Neuron (in vitro differentiated cells): ENCODE measurements at regions not wholly inside any gene's neighbourhood (a gene's known extent, or its start where the extent isn't known, plus 50 kb on each side); places are given as distances from the start of the nearest gene placed in this dataset.

Experiments used
- H2AFZ ChIP-seq: one replicate; pipeline ENCODE4 v1.6.1; 2013; ENCODE audit warnings: low read depth, mild to moderate bottlenecking, inconsistent platforms, low read length, moderate library complexity
- H3K27me3 ChIP-seq: one replicate; pipeline ENCODE4 v1.6.1; 2013; ENCODE audit warnings: low read length; ENCODE audit not compliant: insufficient read depth
- H3K36me3 ChIP-seq: one replicate; pipeline ENCODE4 v1.6.1; 2013; ENCODE audit warnings: low read length; ENCODE audit not compliant: insufficient read depth
- H3K4me1 ChIP-seq: one replicate; pipeline ENCODE4 v1.6.1; 2013; ENCODE audit warnings: low read length; ENCODE audit not compliant: insufficient read depth
- H3K4me3 ChIP-seq: 2 replicates; pipeline ENCODE4 v1.5.1; 2013; ENCODE audit warnings: mild to moderate bottlenecking, low read length, moderate library complexity
- H3K9me3 ChIP-seq: one replicate; pipeline ENCODE4 v1.6.1; 2013; ENCODE audit warnings: low read length

DNA sequence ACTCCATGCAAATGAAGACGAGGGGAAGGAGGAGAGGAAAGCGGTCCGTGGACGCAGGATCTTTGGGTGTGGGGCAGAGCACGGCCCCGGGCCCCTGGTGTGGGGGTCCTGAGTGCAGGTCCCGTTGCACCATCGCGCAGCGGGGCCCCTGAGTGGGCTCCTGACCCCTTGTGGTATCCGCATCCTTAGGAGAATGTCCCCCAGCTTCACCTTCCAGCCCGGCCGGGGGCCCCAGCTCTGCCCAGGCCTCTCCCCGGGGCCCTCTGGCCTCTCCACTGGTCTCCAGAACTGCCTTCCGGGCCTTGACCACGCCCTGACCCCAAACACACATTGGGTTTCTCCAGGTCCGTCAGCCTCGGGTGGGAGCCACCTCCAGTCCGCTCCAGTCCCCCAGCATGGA is 431.8 kb upstream of the SALL3 start:
- Histone ChIP-seq H3K36me3 (no peaks in the 10 kb centered on the region), H3K4me1 (no peaks in the 10 kb centered on the region), H3K27me3 (no peaks in the 10 kb centered on the region), H2AFZ (no peak overlapping the region), H3K4me3 (no peak overlapping the region), H3K9me3 (no peaks in the 10 kb centered on the region)

GRCh38 chr18:78548261-78549058 is 431.2 kb upstream of the SALL3 start:
- Histone ChIP-seq H3K4me1 (no peaks in the 10 kb centered on the region), H3K9me3 (no peaks in the 10 kb centered on the region), H3K27me3 (no peaks in the 10 kb centered on the region), H3K4me3 (no peak overlapping the region), H3K36me3 (no peaks in the 10 kb centered on the region), H2AFZ (no peak overlapping the region)

GRCh38 chr18:78549971-78550370 is 429.6 kb upstream of the SALL3 start:
- Histone ChIP-seq H2AFZ (no peak overlapping the region), H3K4me1 (no peaks in the 10 kb centered on the region), H3K9me3 (no peaks in the 10 kb centered on the region), H3K4me3 (no peak overlapping the region), H3K36me3 (no peaks in the 10 kb centered on the region), H3K27me3 (no peaks in the 10 kb centered on the region)

- H3K9me3 ChIP-seq = no peaks in the 10 kb centered on the region
- H2AFZ ChIP-seq = no peak overlapping the region
- no peaks in the 10 kb centered on the region for H3K36me3 ChIP-seq
- H3K4me3 ChIP-seq = no peak overlapping the region
- H3K4me1 ChIP-seq = no peaks in the 10 kb centered on the region
- H3K27me3 ChIP-seq = no peaks in the 10 kb centered on the region
Measured at GRCh38 chr18:78554944-78555608, 424.5 kb upstream of the SALL3 start.

GRCh38 chr18:78557371-78557770 is 422.2 kb upstream of the SALL3 start:
- no peaks in the 10 kb centered on the region for H3K9me3 ChIP-seq
- H3K36me3 ChIP-seq = no peaks in the 10 kb centered on the region
- H3K27me3 ChIP-seq = no peaks in the 10 kb centered on the region
- no peak overlapping the region for H3K4me3 ChIP-seq
- no peak overlapping the region for H2AFZ ChIP-seq
- peaks cover 13% of the 10 kb centered on the region for H3K4me1 ChIP-seq

DNA sequence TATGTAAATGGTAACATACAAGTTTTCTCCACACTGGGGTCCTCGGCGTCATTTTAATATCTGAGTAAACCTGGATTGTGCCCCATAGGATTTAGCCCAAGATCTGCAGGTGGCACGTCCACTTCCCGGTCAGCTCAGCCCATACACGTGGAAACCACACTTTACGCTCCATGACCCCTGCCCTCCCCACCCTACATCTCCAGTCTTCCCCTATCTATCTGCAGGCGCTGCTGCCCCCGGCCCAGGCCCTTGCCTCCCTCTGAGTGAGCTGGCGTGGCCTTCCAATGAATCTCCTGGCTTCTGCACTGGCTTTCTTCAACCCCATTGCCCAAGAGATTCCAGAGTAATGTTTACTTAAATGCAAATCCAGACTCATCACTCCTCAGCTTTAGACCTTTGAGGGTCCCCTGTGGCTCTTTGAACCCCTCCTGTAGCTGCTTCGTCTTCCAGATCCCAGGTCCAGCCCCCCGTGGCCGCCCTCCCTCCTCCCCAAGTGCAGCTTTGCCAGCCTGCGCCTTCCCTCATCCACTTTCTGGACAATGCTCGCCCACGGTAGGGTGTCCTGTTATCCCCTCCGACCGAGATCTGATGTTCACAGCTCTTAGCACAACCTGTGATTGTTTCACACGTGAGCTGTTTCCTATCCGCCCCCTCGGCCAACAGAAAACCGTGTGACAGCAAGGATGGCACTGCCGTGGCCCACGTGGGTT is 421.4 kb upstream of the SALL3 start:
- peaks cover 21% of the 10 kb centered on the region for H3K4me1 ChIP-seq
- H3K36me3 ChIP-seq = no peaks in the 10 kb centered on the region
- no peak overlapping the region for H2AFZ ChIP-seq
- H3K4me3 ChIP-seq = no peak overlapping the region
- no peaks in the 10 kb centered on the region for H3K27me3 ChIP-seq
- H3K9me3 ChIP-seq = no peaks in the 10 kb centered on the region

GRCh38 chr18:78558948-78559347 is 420.7 kb upstream of the SALL3 start:
- no peak overlapping the region for H2AFZ ChIP-seq
- no peaks in the 10 kb centered on the region for H3K9me3 ChIP-seq
- H3K4me3 ChIP-seq = no peak overlapping the region
- peaks cover 22% of the 10 kb centered on the region for H3K4me1 ChIP-seq
- no peaks in the 10 kb centered on the region for H3K36me3 ChIP-seq
- no peaks in the 10 kb centered on the region for H3K27me3 ChIP-seq

DNA sequence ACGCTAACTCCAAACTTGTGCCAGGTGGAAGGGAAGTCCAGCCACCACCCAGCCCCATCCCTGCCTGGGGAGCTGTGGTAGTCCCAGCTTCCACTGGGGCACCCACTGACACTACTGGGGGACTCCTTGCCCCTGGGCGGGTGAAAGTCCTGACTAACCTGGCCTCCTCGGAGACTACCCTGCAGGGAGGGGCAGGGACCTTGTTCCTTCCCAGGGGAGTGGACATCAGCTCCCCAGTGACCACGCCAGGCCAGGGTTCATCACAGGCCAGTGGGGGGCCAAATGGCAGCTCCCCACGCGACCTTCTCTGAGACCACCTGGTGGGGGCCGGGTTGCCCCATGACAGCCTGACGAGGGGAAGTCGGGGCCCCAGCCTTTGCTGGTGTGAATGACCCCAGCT is 420.0 kb upstream of the SALL3 start:
- Histone ChIP-seq H3K27me3 (no peaks in the 10 kb centered on the region), H3K4me3 (no peak overlapping the region), H3K36me3 (no peaks in the 10 kb centered on the region), H2AFZ (no peak overlapping the region), H3K4me1 (peaks cover 22% of the 10 kb centered on the region), H3K9me3 (no peaks in the 10 kb centered on the region)

DNA sequence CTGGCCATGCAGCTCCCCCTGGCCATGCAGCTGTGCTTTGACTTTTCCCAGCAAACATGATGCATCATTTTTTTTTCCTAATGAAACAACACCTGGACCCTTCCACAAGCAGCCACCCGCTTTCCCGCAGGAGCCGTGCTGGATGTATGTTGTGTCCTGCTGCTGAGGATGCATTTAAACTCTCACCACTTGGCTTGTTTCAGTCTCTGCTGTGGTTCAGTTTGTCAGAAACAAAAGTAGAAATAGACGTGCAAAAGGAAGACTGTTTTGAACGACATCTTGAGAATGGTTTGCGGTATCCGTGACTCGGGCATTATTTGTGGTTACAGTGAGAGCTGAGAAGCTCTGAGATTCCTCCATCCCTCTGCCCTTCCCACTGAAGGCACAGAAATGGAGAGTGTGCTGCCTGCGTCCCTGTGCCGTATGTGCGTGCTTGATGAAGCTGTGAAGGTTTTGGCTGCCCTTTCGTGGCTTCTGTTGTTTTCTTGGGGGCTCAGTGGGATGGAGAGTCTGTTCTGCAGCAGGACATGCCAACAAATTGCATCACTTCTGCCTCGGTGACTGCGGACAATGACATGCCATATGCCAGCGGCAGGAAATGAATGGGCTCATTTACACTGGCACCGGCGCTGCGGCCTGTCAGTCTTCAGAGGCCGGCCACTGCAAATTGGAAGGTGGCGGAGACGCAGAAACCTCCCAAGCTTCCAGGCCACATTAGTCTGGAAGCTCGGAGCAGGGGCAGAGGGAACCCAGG is 417.7 kb upstream of the SALL3 start:
- Histone ChIP-seq H2AFZ (no peak overlapping the region), H3K4me3 (peak overlapping the region; percentile 8), H3K36me3 (no peaks in the 10 kb centered on the region), H3K9me3 (no peaks in the 10 kb centered on the region), H3K27me3 (no peaks in the 10 kb centered on the region), H3K4me1 (peaks cover 22% of the 10 kb centered on the region)

DNA sequence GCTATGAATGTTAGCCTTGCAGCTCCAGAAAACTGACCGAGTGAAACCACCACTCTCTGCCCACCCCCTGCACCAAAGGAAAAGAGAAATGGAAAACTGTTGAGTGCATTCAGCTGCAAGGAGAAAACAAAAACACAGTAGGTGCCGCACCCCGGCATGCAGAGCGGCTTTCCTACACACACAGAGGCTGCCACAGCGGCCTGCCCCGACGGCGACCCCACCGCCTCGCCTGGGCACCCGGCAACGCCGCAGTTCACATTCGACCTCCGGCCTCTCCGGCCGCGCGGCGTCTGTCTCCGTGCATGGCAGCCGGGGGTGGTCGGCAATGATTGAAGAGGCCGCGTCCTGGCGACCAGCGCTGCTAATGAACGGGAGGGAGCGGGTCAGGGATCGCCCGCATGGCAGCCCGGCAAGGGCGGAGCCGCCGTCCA is 417.1 kb upstream of the SALL3 start:
- no peaks in the 10 kb centered on the region for H3K27me3 ChIP-seq

GRCh38 chr18:78563110-78563509 is 416.5 kb upstream of the SALL3 start:
- no peak overlapping the region for H2AFZ ChIP-seq
- no peaks in the 10 kb centered on the region for H3K27me3 ChIP-seq
- peaks cover 22% of the 10 kb centered on the region for H3K4me1 ChIP-seq
- H3K4me3 ChIP-seq = no peak overlapping the region
- H3K9me3 ChIP-seq = no peaks in the 10 kb centered on the region
- no peaks in the 10 kb centered on the region for H3K36me3 ChIP-seq

More for the DNA sequence above, 417.1 kb upstream of the SALL3 start:
- H3K4me1 ChIP-seq = peaks cover 22% of the 10 kb centered on the region
- H3K36me3 ChIP-seq = no peaks in the 10 kb centered on the region
- no peaks in the 10 kb centered on the region for H3K9me3 ChIP-seq
- H3K4me3 ChIP-seq = peak overlapping the region; percentile 8
- H2AFZ ChIP-seq = no peak overlapping the region

- Histone ChIP-seq H2AFZ (no peak overlapping the region), H3K4me1 (peaks cover 22% of the 10 kb centered on the region), H3K9me3 (no peaks in the 10 kb centered on the region), H3K4me3 (no peak overlapping the region), H3K36me3 (no peaks in the 10 kb centered on the region), H3K27me3 (no peaks in the 10 kb centered on the region)
Measured at GRCh38 chr18:78564030-78564429, 415.6 kb upstream of the SALL3 start.

GRCh38 chr18:78564518-78564917 is 415.1 kb upstream of the SALL3 start:
- Histone ChIP-seq H3K27me3 (no peaks in the 10 kb centered on the region), H3K4me3 (no peak overlapping the region), H3K4me1 (peaks cover 22% of the 10 kb centered on the region), H3K9me3 (no peaks in the 10 kb centered on the region), H2AFZ (no peak overlapping the region), H3K36me3 (no peaks in the 10 kb centered on the region)
